SJCRH30 (cell line): ENCODE measurements at regions not wholly inside any gene's neighbourhood (a gene's known extent, or its start where the extent isn't known, plus 50 kb on each side); places are given as distances from the start of the nearest gene placed in this dataset.
"Not testable (repeated sequence)": the region's sequence is repeated elsewhere in the genome, so short reads cannot be mapped to it uniquely, and the experiment has no call there.

Source experiments
- DNase-seq, 2 experiments: peaks; one replicate each; pipeline ENCODE4 v3.0.0-alpha.2; 2015 to 2020
- H3K27ac ChIP-seq: fragments of 250-450 bp; sonication (Bioruptor Pico); 2 replicates; pipeline ENCODE4 v1.5.1; 2020; ENCODE audit warnings: mild to moderate bottlenecking, moderate library complexity
- H3K27me3 ChIP-seq: fragments of 250-450 bp; sonication (Bioruptor Pico); 2 replicates; pipeline ENCODE4 v1.5.1; 2020; ENCODE audit warnings: mild to moderate bottlenecking, moderate library complexity
- H3K36me3 ChIP-seq: fragments of 250-450 bp; sonication (Bioruptor Pico); 2 replicates; pipeline ENCODE4 v1.5.1; 2020; ENCODE audit warnings: mild to moderate bottlenecking, moderate library complexity
- H3K4me1 ChIP-seq: fragments of 250-450 bp; sonication (Bioruptor Pico); 2 replicates; pipeline ENCODE4 v1.5.1; 2020; ENCODE audit warnings: mild to moderate bottlenecking, moderate library complexity
- H3K4me3 ChIP-seq: fragments of 250-450 bp; sonication (Bioruptor Pico); 2 replicates; pipeline ENCODE4 v1.5.1; 2020; ENCODE audit warnings: mild to moderate bottlenecking, moderate library complexity
- H3K9me3 ChIP-seq: fragments of 250-450 bp; sonication (Bioruptor Pico); replicated peaks from 2 replicates; pipeline ENCODE4 v1.5.1; 2020; ENCODE audit warnings: mild to moderate bottlenecking, moderate library complexity

DNA sequence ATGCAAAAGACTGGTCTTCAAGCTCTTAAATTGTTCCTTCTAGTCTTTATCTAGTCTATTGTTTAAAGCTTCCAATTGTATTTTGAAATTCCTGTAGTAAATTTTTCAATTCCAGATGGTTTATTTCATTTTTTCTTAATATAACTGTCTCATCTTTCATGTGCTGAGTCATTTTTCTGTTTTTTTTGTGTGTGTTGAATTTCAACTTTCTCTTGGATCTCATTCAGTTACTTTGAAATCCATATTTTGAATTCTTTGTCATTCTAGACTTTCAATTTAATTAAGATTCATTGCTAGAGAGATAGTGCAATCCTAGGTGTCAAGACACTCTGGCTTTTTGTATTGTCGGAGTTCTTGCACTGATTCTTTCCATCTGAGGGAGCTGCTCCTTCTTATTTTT, 128.0 kb upstream of the PRKG2 start:
- no peaks in the 10 kb centered on the region for H3K36me3 ChIP-seq
- no peak overlapping the region for H3K4me3 ChIP-seq
- no peak for DNase-seq

DNA sequence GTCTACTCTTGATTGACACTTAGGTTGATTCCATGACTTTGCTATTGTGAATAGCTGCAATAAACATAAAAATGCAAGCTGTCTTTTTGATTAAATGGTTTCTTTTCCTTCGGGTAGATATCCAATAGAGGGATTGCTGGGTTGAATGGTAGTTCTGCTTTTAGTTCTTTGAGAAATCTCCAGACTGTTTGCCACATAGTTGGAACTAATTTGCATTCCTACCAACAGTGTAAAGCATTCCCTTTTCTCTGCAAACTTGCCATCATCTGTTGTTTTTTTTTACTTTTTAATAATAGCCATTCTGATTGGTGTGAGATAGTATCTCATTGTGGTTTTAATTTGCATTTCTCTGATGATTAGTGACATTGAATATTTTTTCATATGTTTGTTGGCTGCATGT, 122.2 kb upstream of the PRKG2 start:
- H3K27ac ChIP-seq: no peak overlapping the region
- no peaks in the 10 kb centered on the region for H3K36me3 ChIP-seq
- H3K27me3 ChIP-seq: no peaks in the 10 kb centered on the region
- no peak overlapping the region for H3K4me3 ChIP-seq
- H3K4me1 ChIP-seq: no peaks in the 10 kb centered on the region
- H3K9me3 ChIP-seq: no peaks in the 10 kb centered on the region
- DNase-seq: no peak

More for the DNA sequence above, 128.0 kb upstream of the PRKG2 start:
- H3K27ac ChIP-seq: no peak overlapping the region
- H3K27me3 ChIP-seq: 0 out of 2 replicates have a peak, but pooled peaks cover under 1% of the 10 kb centered on the region
- H3K9me3 ChIP-seq: no peaks in the 10 kb centered on the region
- no peaks in the 10 kb centered on the region for H3K4me1 ChIP-seq

DNA sequence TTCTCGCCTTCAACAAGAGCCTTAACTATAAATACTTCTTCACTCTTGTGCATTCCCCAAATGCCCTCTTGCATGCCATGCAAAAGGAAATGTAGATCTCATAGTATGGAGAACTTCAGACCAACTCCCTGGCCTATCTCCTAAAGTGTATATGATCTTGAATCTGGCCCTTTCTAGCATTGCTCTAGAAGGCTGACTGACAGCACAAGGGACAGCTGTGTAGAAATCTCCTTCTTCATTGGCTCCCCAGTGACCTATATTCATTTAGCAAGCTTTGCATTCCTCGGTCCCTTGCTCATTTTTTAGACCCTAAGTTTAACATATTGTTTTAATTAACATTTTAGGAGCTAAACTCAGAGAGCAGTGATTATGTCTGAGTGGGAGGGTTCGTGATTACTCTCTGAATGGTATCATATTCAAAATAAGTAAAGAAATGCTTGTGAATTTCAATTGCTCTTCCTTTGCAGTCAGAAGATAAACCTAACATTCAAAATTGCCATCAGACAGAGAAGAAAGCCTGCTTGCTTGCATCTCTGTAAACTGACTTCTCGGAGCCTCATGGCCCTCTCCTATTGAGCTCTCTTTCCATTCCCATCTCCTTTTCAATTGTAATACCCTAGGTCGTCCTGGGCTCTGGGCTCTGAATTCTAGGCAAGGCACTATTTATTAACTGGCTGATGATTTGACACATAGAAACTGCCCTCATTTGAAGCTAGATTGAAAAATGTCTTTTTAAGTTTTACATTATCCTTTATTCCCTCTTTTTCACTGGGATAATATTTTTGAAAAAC, 120.3 kb upstream of the PRKG2 start:
- H3K36me3 ChIP-seq: no peaks in the 10 kb centered on the region
- no peak overlapping the region for H3K4me3 ChIP-seq
- DNase-seq: no peak
- H3K9me3 ChIP-seq: no peaks in the 10 kb centered on the region
- H3K27ac ChIP-seq: no peak overlapping the region
- H3K4me1 ChIP-seq: no peaks in the 10 kb centered on the region
- H3K27me3 ChIP-seq: no peaks in the 10 kb centered on the region

DNA sequence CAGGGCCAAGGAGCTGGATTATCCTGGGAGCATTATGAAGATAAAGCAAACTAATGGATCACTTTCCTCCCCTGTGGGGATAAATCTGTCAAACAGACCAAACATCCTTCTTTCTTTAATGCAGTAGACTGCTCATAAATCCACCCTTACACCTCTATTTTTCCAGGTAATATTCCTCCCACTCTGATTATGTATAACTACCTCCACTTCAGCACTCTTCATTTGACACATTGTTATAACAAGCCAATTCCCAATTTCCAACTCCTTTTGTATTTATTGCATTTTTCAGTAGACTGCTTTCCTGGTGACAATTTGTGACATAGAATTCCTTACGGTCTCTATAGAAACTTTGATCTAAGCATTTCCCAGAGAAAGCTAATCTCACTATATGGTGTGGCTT, 115.0 kb upstream of the PRKG2 start:
- H3K36me3 ChIP-seq: no peaks in the 10 kb centered on the region
- H3K9me3 ChIP-seq: no peaks in the 10 kb centered on the region
- no peak overlapping the region for H3K27ac ChIP-seq
- H3K4me3 ChIP-seq: no peak overlapping the region
- no peaks in the 10 kb centered on the region for H3K4me1 ChIP-seq
- DNase-seq: no peak
- no peaks in the 10 kb centered on the region for H3K27me3 ChIP-seq

DNA sequence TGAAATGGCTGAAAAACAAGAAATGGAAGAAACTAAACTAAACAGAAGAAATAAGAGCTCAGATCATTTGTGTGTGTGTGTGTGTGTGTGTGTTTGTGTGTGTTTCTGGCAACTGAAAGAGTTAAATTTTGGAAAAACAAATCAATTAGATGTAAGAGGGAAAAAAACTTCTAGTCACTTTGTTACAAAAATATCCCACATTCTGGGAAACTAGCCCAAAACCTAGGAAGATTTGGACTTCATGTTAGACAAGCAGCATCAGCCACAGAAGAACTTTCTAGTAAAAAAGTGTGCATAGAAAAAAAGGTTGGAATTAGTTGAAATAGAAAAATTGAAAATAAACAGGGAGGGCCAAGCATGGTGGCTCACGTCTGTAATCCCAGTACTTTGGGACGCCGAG, 111.6 kb upstream of the PRKG2 start:
- no peaks in the 10 kb centered on the region for H3K36me3 ChIP-seq
- H3K27ac ChIP-seq: no peak overlapping the region
- H3K9me3 ChIP-seq: no peaks in the 10 kb centered on the region
- H3K27me3 ChIP-seq: no peaks in the 10 kb centered on the region
- no peaks in the 10 kb centered on the region for H3K4me1 ChIP-seq
- DNase-seq: no peak
- no peak overlapping the region for H3K4me3 ChIP-seq

DNA sequence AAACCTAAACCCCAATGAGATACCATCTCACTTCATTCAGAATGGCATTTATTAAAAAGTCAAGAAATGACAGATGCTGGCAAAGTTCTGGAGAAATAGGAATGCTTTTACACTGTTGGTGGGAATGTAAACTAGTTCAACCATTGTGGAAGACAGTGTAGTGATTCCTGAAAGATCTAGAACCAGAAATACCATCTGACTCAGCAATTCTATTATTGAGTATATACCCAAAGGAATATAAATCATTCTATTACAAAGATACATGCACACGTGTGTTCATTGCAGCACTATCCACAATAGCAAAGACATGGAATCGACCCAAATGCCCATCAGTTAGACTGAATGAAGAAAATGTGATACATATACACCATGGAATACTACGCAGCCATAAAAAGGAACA, 109.6 kb upstream of the PRKG2 start:
- not testable (repeated sequence) for H3K27ac ChIP-seq, H3K4me3 ChIP-seq, DNase-seq, H3K27me3 ChIP-seq, H3K36me3 ChIP-seq, H3K4me1 ChIP-seq, H3K9me3 ChIP-seq

DNA sequence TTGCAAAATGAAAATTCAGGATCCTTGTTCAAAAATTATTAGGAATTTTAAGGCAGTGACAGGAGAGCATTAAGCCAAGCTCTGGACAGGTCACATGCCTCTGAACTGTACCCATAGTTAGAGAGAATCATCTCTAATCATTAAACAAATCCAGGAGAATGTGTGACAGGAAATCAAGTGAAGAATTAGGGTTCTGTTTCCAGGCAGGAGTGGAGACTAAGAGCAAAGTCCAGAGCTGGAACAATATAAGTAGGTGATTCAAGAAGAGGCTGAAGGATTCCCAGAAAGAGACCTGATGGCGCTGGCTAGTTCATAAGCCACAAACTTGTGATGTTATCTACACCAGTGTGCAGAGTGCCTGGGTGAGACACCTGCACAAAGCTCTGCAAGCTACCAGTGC, 104.6 kb upstream of the PRKG2 start:
- DNase-seq: no peak
- H3K27ac ChIP-seq: no peak overlapping the region
- no peaks in the 10 kb centered on the region for H3K27me3 ChIP-seq

DNA sequence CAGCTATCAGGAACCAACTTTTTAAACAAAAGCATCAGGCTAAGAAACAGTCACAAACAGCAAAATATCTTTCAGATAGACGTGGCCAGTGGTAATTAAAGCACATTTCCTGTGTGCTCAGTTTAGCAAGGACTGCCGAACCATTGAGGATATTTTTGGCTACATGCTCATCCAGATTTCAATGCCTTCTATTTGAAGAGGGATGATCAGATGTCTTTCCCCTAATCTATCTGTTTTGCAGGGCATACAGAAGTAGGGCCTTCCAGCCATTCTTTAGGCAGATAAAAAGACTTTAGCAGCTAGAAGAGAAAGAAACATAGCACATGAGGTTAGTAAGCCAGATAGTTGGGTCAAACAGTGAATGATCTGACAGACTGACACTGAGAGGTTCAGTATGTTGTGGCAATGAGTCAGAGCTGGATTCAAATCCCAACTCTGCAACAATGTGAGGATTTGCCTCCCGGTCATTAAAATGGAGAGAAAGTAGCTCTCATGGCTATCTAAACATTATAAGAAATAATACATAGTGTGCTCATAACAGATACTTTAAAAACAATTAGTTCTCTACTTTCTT, 100.0 kb upstream of the PRKG2 start:
- H3K9me3 ChIP-seq: no peaks in the 10 kb centered on the region
- H3K36me3 ChIP-seq: no peaks in the 10 kb centered on the region
- no peak for DNase-seq
- H3K27ac ChIP-seq: peak overlapping the region; percentile 83
- H3K4me1 ChIP-seq: peaks cover 10% of the 10 kb centered on the region
- H3K27me3 ChIP-seq: no peaks in the 10 kb centered on the region
- H3K4me3 ChIP-seq: peak overlapping the region; percentile 16

More for the DNA sequence above, 104.6 kb upstream of the PRKG2 start:
- H3K4me1 ChIP-seq: peaks cover 8% of the 10 kb centered on the region
- H3K9me3 ChIP-seq: no peaks in the 10 kb centered on the region
- no peaks in the 10 kb centered on the region for H3K36me3 ChIP-seq
- no peak overlapping the region for H3K4me3 ChIP-seq

DNA sequence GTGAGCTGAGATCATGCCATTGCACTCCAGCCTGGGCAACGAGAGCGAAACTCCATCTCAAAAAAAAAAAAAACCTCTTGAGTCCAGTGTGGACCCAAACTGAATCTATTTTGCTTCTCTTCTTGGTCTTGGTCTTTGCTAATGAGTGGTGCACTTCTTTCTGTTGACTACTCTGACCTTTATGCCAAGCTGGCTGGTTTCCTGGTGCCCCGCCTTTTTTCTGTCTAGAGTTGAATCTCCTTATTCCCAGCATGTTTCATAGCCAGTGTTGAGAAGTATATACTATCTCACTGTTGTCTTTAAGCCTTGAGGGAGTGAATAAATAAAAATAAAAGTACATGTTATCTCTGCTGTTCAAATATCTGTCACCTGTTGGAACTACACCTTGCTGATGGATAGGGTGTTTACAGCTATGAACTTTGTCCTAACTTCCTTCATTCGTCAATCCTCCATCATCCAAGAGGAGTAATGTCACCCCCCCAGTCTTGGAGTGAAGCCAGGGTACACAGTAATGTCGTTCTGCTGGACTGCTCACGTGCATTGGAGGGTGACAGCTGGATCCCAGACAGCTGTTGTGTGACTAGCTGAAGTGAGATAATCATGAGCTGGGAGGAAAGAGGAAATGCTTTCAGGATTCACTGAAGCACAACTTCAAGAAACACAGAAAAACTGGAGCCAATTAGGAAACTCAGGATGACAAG, 99.3 kb upstream of the PRKG2 start:
- peaks cover 10% of the 10 kb centered on the region for H3K4me1 ChIP-seq
- H3K9me3 ChIP-seq: no peaks in the 10 kb centered on the region
- no peaks in the 10 kb centered on the region for H3K27me3 ChIP-seq
- H3K4me3 ChIP-seq: peak overlapping the region; percentile 16
- DNase-seq: peak; percentile 93
- no peaks in the 10 kb centered on the region for H3K36me3 ChIP-seq
- peak overlapping the region; percentile 83 for H3K27ac ChIP-seq

DNA sequence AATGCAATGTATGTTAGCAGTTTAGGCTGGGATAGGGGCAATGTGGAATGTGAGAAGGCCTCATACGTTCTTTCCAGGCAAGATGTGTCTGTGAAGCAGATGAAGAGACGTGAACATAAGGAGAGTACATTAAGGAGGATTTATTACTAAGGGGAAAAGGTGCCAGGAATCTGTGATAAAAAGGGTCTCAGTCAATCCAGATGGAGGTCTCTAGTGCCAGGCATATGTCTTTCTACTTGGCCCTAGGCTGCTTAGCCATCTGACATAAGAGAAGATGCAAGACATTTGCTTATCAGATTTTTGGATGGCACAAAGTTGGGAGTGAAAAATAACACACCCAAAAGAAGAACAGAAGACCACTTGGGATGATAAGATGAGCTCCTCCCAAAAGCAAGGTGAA, 93.0 kb upstream of the PRKG2 start:
- DNase-seq: no peak
- Histone ChIP-seq H3K9me3 (no peaks in the 10 kb centered on the region), H3K4me3 (no peak overlapping the region), H3K36me3 (no peaks in the 10 kb centered on the region), H3K4me1 (no peaks in the 10 kb centered on the region), H3K27me3 (0 out of 2 replicates have a peak, but pooled peaks cover 7% of the 10 kb centered on the region), H3K27ac (no peak overlapping the region)

DNA sequence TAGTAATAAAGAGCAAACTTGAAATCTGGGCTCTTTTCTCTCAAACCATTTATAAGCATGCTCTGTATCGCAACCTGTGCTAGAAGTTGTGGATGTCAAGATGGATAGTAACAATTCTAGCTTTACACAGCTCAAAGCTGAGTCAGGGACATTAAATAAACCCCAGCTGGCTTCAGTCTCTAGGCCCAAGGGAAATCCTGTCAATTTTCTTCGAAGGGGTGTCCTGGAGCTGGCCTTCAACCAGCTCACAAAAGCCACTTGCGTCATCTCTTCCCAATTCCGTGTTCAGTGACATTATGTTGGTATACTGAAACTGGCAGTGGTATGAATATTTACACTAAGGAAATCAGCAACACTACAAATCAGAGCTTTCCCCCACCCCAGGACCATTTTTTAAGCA, 89.8 kb upstream of the PRKG2 start:
- Histone ChIP-seq H3K27ac (no peak overlapping the region), H3K27me3 (peaks cover 12% of the 10 kb centered on the region; the same call in 1 of the 2 replicates), H3K4me1 (no peaks in the 10 kb centered on the region), H3K9me3 (no peaks in the 10 kb centered on the region), H3K4me3 (no peak overlapping the region), H3K36me3 (no peaks in the 10 kb centered on the region)
- no peak for DNase-seq

DNA sequence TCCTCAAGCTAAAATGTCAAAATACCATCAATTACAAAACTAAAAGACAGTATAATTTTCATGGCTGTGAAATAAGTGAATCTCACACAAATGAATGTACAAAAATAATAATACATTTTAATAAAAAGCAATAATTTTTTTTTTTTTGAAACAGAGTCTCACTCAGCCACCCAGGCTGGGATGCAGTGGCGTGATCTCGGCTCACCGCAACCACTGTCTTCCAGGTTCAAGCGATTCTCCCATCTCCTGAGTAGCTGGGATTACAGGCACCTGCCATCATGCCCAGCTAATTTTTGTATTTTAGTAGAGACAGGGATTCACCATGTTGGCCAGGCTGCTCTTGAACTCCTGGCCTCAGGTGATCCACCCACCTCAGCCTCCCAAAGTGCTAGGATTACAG, 85.3 kb upstream of the PRKG2 start:
- H3K36me3 ChIP-seq, H3K4me1 ChIP-seq, H3K9me3 ChIP-seq, H3K27me3 ChIP-seq, H3K27ac ChIP-seq, DNase-seq, H3K4me3 ChIP-seq: not testable (repeated sequence)

DNA sequence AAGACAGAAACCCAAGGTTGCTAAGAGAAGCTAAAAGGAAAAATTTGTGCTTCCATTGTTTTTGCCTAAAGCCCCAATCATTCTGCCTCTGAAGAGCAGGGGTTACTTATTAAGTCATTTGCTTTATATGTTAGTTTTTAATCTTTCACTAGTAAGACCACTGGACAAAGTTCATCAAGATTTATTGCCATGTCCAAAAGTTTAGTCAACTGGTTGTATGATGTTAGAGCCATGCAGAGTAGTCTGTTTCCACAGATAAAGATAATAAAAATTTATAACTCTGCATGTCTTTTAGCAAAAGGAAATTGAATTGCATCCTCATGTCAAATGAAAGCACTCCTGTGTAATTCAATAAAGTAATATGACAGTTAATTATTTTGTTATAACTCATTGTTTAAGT, 75.8 kb upstream of the PRKG2 start:
- Histone ChIP-seq H3K27ac (no peak overlapping the region), H3K4me1 (no peaks in the 10 kb centered on the region), H3K4me3 (no peak overlapping the region), H3K36me3 (no peaks in the 10 kb centered on the region), H3K27me3 (no peaks in the 10 kb centered on the region), H3K9me3 (no peaks in the 10 kb centered on the region)
- no peak for DNase-seq

DNA sequence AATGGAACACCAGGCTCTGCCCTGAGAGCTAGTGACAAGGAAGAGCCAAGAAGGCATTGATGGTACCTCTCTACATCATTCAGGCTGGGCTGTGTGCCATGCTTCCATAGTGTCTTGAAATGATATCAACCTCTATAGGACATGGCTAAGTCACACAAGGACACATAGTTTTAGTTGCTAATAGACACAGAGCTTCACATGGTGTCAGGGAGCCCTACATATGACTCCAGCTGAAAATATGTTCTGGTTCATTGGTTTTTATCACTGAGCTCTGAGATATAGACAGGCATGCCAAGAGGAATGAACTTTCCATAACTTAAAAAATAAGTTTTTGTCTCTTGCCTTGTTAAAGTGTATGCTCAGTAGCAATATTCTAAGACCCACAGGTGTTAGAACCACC, 72.1 kb upstream of the PRKG2 start:
- Histone ChIP-seq H3K27me3 (no peaks in the 10 kb centered on the region), H3K36me3 (no peaks in the 10 kb centered on the region), H3K27ac (no peak overlapping the region)

DNA sequence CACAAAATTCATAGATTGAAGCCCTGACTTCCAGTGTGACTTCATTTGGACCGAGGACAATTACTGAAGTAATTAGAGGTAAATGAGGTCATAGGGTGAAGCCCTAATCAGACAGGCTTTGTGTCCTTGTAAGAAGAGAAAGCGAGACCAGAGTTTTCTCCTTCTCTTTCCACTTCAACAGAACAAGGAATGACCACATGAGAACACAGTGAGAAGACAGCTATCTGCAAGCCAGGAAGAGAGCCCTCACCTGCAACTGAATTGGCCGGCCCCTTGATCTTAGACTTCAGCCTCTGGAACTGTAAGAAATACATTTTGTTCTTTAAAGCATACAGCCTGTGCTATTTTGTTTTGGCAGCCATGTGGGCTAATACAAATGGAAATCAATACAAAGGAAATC, 67.1 kb upstream of the PRKG2 start:
- H3K4me3 ChIP-seq: no peak overlapping the region
- H3K27ac ChIP-seq: no peak overlapping the region
- H3K27me3 ChIP-seq: no peaks in the 10 kb centered on the region
- no peaks in the 10 kb centered on the region for H3K36me3 ChIP-seq
- no peak for DNase-seq
- H3K4me1 ChIP-seq: no peaks in the 10 kb centered on the region
- no peaks in the 10 kb centered on the region for H3K9me3 ChIP-seq

More for the DNA sequence above, 72.1 kb upstream of the PRKG2 start:
- H3K4me3 ChIP-seq: no peak overlapping the region
- H3K4me1 ChIP-seq: no peaks in the 10 kb centered on the region
- no peak for DNase-seq
- H3K9me3 ChIP-seq: no peaks in the 10 kb centered on the region
